SK-N-SH treated with all-trans-retinoic acid at 6 μM for 48 hours (cell line): ENCODE measurements at regions not wholly inside any gene's neighbourhood (a gene's known extent, or its start where the extent isn't known, plus 50 kb on each side); places are given as distances from the start of the nearest gene placed in this dataset.

Source experiments
- ATAC-seq: fragments of 200-7000 bp; cut with Tn5 transposase; 3 replicates; pipeline ENCODE4 v1.9.1; 2020; ENCODE audit warnings: mild to moderate bottlenecking, moderate library complexity
- ARNTL ChIP-seq: fragments of 450-650 bp; formaldehyde crosslinking; IDR thresholded peaks from 2 replicates; pipeline ENCODE4 v1.5.0; 2020; ENCODE audit warnings: low read depth, mild to moderate bottlenecking, moderate library complexity, borderline replicate concordance
- CSDC2 ChIP-seq: fragments of 250-450 bp; sonication (Bioruptor Pico); IDR thresholded peaks from 2 replicates; pipeline ENCODE4 v1.5.0; 2020; ENCODE audit warnings: mild to moderate bottlenecking, moderate library complexity
- ESRRG ChIP-seq: fragments of 250-450 bp; sonication (Bioruptor Pico); IDR thresholded peaks from 2 replicates; pipeline ENCODE4 v1.6.1; 2021; ENCODE audit warnings: mild to moderate bottlenecking
- GLIS3 ChIP-seq: fragments of 250-450 bp; sonication (Bioruptor Pico); IDR thresholded peaks from 2 replicates; pipeline ENCODE4 v1.5.0; 2020; ENCODE audit warnings: mild to moderate bottlenecking, moderate library complexity
- ISL1 ChIP-seq: fragments of 250-450 bp; sonication (Bioruptor Pico); IDR thresholded peaks from 2 replicates; pipeline ENCODE4 v2.1.2; 2022; ENCODE audit warnings: mild to moderate bottlenecking, moderate library complexity
- OSR1 ChIP-seq: fragments of 250-450 bp; sonication (Bioruptor Pico); IDR thresholded peaks from 2 replicates; pipeline ENCODE4 v1.8.0; 2022; ENCODE audit warnings: moderate library complexity, mild to moderate bottlenecking, inconsistent platforms
- PATZ1 ChIP-seq: fragments of 250-450 bp; sonication (Bioruptor Pico); IDR thresholded peaks from 2 replicates; pipeline ENCODE4 v1.8.0; 2020; ENCODE audit warnings: mild to moderate bottlenecking, moderate library complexity, borderline replicate concordance
- PPARA ChIP-seq: fragments of 250-450 bp; sonication (Bioruptor Pico); IDR thresholded peaks from 2 replicates; pipeline ENCODE4 v1.5.0; 2020; ENCODE audit warnings: mild to moderate bottlenecking, borderline replicate concordance
- RARB ChIP-seq: fragments of 250-450 bp; sonication (Bioruptor Pico); IDR thresholded peaks from 2 replicates; pipeline ENCODE4 v1.8.0; 2021; ENCODE audit warnings: mild to moderate bottlenecking, moderate library complexity
- SNAI2 ChIP-seq: fragments of 250-450 bp; sonication (Bioruptor Pico); IDR thresholded peaks from 2 replicates; pipeline ENCODE4 v1.5.0; 2020; ENCODE audit warnings: mild to moderate bottlenecking, moderate library complexity
- TCF4 ChIP-seq: fragments of 250-450 bp; sonication (Bioruptor Pico); IDR thresholded peaks from 2 replicates; pipeline ENCODE4 v1.8.0; 2021; ENCODE audit warnings: mild to moderate bottlenecking, moderate library complexity, borderline replicate concordance
- TOX ChIP-seq: fragments of 250-450 bp; sonication (Bioruptor Pico); IDR thresholded peaks from 2 replicates; pipeline ENCODE4 v1.8.0; 2021; ENCODE audit warnings: mild to moderate bottlenecking, moderate library complexity, borderline replicate concordance
- ZC3H10 ChIP-seq: fragments of 250-450 bp; sonication (Bioruptor Pico); IDR thresholded peaks from 2 replicates; pipeline ENCODE4 v1.5.1; 2021; ENCODE audit warnings: mild to moderate bottlenecking, moderate library complexity
- ZFP3 ChIP-seq: fragments of 250-450 bp; sonication (Bioruptor Pico); IDR thresholded peaks from 2 replicates; pipeline ENCODE4 v1.5.0; 2020; ENCODE audit warnings: mild to moderate bottlenecking, moderate library complexity
- ZNF70 ChIP-seq: fragments of 450-650 bp; formaldehyde crosslinking; IDR thresholded peaks from 2 replicates; pipeline ENCODE4 v1.5.0; 2020; ENCODE audit warnings: mild to moderate bottlenecking, moderate library complexity
- ZNF8 ChIP-seq: fragments of 450-650 bp; formaldehyde crosslinking; IDR thresholded peaks from 2 replicates; pipeline ENCODE4 v1.5.0; 2020; ENCODE audit warnings: mild to moderate bottlenecking, moderate library complexity
- TF ChIP-seq, protein P1 (sequence below): fragments of 250-450 bp; sonication (Bioruptor Pico); IDR thresholded peaks from 2 replicates; pipeline ENCODE4 v1.5.1; 2021; ENCODE audit warnings: mild to moderate bottlenecking, moderate library complexity
- TF ChIP-seq, protein P2 (sequence below): fragments of 250-450 bp; sonication (Bioruptor Pico); IDR thresholded peaks from 2 replicates; pipeline ENCODE4 v1.8.0; 2021; ENCODE audit warnings: low read depth, mild to moderate bottlenecking, moderate library complexity, borderline replicate concordance

GRCh38 chr16:85209526-85210121 lies 97.4 kb upstream of the CIBAR2 start:
- no peak for ATAC-seq
- TF ChIP-seq PATZ1: no peak
- TF ChIP-seq OSR1: no peak
- TF ChIP-seq, protein P1, sequence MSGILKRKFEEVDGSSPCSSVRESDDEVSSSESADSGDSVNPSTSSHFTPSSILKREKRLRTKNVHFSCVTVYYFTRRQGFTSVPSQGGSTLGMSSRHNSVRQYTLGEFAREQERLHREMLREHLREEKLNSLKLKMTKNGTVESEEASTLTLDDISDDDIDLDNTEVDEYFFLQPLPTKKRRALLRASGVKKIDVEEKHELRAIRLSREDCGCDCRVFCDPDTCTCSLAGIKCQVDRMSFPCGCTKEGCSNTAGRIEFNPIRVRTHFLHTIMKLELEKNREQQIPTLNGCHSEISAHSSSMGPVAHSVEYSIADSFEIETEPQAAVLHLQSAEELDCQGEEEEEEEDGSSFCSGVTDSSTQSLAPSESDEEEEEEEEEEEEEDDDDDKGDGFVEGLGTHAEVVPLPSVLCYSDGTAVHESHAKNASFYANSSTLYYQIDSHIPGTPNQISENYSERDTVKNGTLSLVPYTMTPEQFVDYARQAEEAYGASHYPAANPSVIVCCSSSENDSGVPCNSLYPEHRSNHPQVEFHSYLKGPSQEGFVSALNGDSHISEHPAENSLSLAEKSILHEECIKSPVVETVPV (CRISPR knock-in tag): no peak
- no peak for TF ChIP-seq ZNF8 (CRISPR knock-in tag)
- no peak for TF ChIP-seq ZC3H10 (CRISPR knock-in tag)
- TF ChIP-seq ARNTL (CRISPR knock-in tag): no peak
- TF ChIP-seq RARB (CRISPR knock-in tag): no peak
- no peak for TF ChIP-seq SNAI2 (CRISPR knock-in tag)
- no peak for TF ChIP-seq CSDC2 (CRISPR knock-in tag)
- TF ChIP-seq GLIS3 (CRISPR knock-in tag): no peak
- no peak for TF ChIP-seq PPARA (CRISPR knock-in tag)
- TF ChIP-seq ISL1 (CRISPR knock-in tag): no peak
- no peak for TF ChIP-seq ZNF70 (CRISPR knock-in tag)
- TF ChIP-seq, all 23 proteins: peak for 0

DNA sequence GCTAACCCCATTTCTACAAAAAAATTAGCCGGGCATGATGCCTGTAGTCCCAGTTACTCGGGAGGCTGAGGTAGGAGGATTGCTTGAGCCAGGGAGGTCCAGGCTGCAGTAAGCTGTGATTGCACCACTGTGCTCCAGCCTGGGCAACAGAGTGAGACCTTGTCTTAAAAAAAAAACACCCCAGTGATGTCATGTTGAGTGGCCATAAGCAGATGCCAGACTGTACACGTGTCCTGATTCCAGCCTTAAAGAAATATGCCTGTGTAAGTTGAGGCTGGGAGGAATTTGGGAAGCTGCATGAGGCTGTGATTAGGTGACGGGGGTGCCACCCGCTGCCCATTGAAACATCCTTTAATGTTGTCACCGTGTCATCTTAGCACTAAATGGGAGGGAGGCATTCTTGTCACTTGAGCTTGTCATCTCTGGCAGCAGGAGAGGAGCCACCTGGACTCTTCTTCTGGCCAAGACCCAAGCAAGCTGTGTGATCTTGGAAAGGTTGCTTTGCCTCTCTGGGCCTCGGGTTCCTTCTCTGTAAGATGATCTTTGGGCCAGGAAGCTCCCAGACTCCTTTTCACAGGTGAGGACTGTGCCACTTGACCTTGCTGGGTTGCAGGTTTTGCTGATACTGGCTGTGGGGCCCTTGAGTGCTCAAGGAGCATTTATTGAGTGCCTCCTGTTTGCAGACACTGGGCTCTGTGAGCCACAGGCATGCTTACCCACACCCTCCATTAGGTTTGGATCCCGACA lies 98.3 kb upstream of the CIBAR2 start:
- peak; percentile 36; the same call in 2 of the 3 replicates for ATAC-seq
- TF ChIP-seq CSDC2 (CRISPR knock-in tag): no peak
- TF ChIP-seq ZFP3 (CRISPR knock-in tag): no peak
- TF ChIP-seq RARB (CRISPR knock-in tag): no peak
- no peak for TF ChIP-seq PATZ1

DNA sequence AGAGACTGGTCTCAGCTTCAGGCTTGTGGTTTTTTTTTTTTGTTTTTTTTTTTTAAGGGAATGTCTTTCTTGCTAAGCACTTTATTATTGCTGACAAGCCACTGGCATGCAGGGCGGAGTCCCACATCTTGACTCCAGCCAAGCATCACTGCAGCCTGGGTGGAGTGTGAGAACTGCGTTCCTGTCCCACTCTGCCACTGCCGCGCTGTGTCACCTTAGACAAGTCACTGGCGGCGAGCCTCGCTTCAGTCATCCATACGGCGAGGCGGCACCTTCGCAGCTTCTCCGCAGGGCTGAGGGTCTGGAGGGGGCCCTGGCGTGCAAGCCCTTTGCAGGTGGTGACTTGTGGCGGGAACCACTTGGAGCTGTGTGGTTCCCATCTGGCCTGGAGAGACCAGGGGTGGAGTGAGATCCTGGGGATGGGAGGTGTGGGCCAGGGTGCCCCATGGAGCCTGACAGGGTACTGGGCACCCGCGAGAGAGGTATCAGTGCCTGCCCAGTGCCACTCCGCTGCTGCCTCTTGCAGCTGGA lies 99.1 kb upstream of the CIBAR2 start:
- peak; percentile 23 for ATAC-seq
- TF ChIP-seq ZC3H10 (CRISPR knock-in tag) (no peak), TCF4 (CRISPR knock-in tag) (no peak), ESRRG (no peak), GLIS3 (CRISPR knock-in tag) (no peak)
- TF ChIP-seq, protein P2, sequence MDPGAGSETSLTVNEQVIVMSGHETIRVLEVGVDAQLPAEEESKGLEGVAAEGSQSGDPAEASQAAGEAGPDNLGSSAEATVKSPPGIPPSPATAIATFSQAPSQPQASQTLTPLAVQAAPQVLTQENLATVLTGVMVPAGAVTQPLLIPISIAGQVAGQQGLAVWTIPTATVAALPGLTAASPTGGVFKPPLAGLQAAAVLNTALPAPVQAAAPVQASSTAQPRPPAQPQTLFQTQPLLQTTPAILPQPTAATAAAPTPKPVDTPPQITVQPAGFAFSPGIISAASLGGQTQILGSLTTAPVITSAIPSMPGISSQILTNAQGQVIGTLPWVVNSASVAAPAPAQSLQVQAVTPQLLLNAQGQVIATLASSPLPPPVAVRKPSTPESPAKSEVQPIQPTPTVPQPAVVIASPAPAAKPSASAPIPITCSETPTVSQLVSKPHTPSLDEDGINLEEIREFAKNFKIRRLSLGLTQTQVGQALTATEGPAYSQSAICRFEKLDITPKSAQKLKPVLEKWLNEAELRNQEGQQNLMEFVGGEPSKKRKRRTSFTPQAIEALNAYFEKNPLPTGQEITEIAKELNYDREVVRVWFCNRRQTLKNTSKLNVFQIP (CRISPR knock-in tag): no peak

DNA sequence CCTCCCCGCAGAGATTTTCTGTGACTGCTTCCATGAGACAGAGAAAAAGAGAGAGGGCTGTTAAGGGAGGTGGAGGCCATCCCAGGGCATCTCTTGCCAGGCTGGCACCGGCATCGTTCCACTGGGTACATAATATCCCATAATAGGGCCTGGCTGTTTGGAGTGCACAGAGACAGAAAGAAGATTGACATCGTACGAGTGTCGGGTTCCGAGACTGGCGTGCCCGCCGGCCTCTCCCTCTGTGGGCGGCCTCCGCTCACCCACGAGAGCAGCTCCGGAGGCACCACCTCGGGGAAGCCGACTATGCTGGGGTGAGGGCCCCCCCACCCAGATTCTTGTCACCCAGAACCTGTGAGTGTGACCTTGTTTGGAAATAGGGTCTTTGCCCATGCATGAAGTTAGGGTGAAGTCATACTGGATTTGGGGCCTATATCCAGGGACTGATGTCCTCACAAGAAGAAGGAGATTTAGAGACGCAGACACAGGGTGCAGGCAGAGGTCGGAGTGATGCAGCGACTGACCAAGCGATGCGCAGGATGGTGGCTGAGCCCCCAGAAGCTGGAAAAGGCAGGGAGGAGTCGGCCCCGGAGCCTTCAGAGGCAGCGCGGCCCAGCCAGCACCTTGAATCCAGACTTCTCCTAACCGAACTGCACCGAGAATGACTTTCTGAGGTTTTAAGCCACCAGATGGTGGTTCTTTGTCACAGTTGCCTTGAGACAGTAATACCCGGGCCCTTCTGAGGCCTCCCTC lies 101.8 kb upstream of the CIBAR2 start:
- no peak for TF ChIP-seq ZFP3 (CRISPR knock-in tag)
- no peak for TF ChIP-seq PATZ1
- TF ChIP-seq TOX (CRISPR knock-in tag): no peak
- TF ChIP-seq GLIS3 (CRISPR knock-in tag): no peak
- TF ChIP-seq OSR1: no peak
- no peak for TF ChIP-seq CSDC2 (CRISPR knock-in tag)
- TF ChIP-seq PPARA (CRISPR knock-in tag): no peak
- TF ChIP-seq, all 23 proteins: peak for 0
- ATAC-seq: no peak
